ENCODE measurements at regions not wholly inside any gene's neighbourhood (a gene's known extent, or its start where the extent isn't known, plus 50 kb on each side); places are given as distances from the start of the nearest gene placed in this dataset.
A peak's percentile ranks its signal among the peaks of the same experiment; 100 is the strongest.
"Not testable (repeated sequence)": the region's sequence is repeated elsewhere in the genome, so short reads cannot be mapped to it uniquely, and the experiment has no call there.

DNA sequence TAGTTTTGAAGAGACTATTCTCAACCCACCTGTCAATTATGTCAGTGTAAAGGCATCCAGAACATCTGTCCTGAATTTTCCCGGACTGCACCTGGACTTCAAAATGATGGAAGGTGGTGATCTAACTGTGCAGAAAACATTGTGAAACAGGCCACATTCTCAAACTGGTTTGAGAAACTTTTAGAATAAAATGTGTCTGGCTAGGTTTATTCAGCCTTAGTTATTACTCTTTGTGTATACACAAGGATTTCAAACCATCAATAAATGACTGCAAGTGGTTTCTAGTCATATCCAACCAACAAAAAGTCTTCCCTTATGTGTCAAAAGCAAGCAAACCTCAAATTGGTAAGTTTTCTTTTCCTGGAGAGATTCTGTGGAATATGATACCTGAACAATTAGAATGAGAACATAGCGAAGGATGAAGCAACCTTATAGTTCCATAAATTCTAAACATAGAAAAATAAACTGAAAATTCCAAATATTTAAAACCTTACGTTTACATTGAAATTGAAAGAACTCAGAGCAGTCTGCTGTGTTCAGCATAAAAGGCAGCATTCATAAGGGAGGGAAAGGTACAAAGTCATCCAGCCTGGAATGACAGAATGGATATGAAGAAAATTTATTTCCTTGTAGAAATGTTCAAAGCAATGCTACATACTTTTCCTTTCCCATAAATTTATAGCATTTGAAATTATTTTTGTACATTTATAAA, 306.6 kb upstream of the TGFBR2 start:
- DNase-seq, result no peak
- no peak for ATAC-seq

- DNase-seq, result no peak
- no peak for ATAC-seq
Measured at GRCh38 chr3:30300809-30301208, 305.6 kb upstream of the TGFBR2 start.

DNA sequence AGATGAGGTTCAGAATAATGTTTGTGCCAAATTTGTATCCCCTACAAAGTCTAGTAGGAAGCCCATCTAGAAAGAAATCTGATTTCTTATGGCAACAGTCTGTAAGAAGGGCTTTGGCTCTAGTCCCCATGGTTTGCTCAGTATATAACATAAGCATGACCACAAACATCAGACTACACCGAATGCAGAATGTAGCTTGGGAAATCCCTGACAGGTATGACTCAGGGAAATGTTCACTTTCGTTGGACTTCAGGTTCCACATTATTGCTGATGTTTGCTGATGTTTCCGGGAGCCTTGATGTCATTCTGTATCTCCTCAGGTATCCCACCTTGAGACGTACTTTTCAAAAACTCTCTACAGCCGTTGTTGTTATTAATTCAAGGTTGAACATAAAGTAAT, 304.4 kb upstream of the TGFBR2 start:
- no peak for DNase-seq

DNA sequence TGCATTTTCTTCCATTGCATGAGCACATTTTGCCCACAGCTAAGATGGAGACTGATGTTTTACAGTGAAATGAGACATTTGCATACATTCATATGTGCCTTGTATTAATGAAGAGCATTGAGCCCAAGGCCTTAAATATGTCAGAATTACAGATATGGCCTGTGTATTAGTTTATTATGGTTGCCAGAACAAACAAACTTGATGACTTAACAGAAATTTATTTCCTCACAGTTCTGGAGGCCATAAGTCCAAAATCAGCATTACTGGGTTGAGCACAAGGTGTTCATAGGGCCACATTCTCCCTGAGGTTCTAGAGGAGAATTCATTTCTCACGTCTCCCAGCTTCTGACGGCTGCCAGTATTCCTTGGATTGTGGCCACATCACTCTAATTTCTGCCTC, 302.6 kb upstream of the TGFBR2 start:
- ATAC-seq, result no peak
- no peak for DNase-seq

More for the DNA sequence above, 304.4 kb upstream of the TGFBR2 start:
- ATAC-seq, result peak; percentile 77

- no peak for DNase-seq
- ATAC-seq, result no peak
Measured at GRCh38 chr3:30305021-30305420, 301.4 kb upstream of the TGFBR2 start.

DNA sequence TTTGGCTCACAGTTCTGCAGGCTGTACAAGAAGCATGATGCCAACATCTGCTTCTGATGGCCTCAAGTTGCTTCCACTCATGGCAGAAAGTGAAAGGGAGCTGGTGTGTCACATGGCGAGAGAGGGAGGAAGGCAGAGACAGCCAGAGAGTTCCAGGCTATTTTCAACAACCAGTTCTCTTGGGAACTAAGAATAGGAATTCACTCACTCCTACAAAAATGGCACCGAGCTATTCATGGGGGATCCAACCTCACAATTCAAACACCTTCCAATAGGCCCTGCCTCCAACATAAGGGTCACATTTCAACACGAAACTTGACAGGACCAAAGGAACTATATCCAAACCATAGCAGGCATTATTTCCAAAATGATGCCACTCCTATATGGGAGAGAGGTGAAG, 299.5 kb upstream of the TGFBR2 start:
- ATAC-seq, result no peak
- no peak for DNase-seq

DNA sequence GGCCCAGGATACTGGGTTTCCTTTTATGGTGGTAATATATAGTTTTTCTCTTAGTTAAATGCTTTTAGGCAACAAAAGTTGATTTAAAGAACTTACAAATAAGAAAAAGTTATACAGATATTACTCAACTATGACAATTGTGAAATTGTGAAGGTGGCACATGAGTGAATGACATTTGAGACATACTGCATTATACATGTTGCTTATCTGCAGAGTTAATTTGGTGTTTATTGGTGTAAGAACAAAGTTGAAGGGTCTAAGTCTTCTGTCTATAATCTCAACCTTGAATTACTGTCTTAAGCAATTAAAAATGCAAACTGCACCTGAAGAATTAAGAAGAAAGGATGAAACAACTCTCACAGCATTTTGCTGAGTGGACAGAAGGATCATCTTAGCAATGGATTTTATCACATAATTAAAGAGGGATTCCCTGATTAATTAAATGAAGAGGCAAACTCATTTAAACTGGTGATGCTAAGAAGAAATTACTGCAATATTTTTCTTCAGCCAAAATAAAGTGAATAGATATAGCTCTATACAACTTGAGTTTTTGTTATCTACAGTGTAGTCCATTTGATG, 298.9 kb upstream of the TGFBR2 start:
- ATAC-seq (no peak), DNase-seq (no peak)

DNA sequence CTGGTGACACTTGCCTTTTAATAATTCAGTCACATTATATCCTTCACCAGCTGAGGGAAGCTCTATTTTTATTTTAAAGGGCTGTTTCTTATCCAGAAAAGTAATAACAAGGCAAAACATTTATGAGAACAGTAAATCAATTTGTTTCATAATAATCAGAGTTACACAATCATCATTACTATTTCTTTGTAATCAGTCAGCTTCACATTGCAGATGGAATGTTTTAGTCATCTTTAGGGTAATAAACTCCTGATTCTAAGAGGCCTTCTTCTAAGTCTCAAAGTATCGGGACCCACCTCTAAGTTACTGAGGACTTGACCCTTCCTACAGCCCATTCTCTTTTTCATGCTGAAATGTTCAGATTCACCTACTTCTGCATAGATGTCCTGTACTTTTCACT, 298.3 kb upstream of the TGFBR2 start:
- ATAC-seq (no peak), DNase-seq (no peak)

GRCh38 chr3:30309961-30310954, 296.1 kb upstream of the TGFBR2 start:
- no peak for ATAC-seq
- no peak for DNase-seq

GRCh38 chr3:30311781-30312180, 294.6 kb upstream of the TGFBR2 start:
- ATAC-seq (no peak), DNase-seq (no peak)

GRCh38 chr3:30313840-30314239, 292.6 kb upstream of the TGFBR2 start:
- no peak for DNase-seq
- ATAC-seq, result no peak

DNA sequence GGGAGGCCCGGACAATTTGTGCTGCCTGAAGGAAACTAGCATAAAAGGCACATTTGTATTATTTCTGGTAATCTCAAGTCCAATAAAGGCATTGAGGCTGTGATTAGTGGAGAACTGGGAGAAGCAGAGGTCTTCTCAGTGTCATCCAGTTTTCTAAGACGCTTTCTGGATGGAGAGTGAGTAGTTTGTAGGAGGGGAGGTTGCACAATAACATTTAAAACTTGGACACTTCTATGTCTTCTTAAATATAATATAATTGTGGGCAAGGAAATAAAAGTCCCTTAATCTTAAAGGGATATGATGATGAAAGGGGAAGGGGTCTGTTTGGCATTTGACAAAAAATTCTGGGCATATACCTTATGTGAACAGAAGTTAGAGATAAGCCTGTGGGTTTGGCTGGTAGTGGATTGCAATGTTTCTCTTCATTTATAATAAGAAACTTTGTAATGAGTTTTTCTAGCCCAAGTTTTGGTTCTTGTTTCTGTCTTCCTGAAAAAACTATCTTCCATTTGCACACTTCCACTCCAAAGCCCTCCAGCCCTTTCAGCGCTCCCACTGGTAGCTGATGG, 291.6 kb upstream of the TGFBR2 start:
- DNase-seq (no peak), ATAC-seq (no peak)

DNA sequence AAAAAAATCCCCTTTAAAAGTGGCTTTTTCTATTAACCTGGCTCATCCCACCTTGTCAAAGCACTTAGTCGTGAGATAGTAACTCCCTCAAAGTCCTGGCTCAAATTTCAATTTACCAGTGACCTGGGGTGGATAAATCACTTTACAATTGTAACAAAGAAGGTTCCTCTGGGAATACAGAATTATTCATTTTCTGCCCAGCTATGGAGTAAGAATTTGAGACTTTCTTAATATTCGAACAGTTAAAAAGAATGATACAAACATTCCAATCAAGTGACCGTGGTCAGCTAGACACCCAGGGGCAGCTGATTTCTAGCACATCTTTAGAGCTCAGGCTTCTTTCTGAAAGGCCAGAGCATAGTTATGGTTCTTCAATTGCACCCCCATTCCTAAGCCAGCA, 291.0 kb upstream of the TGFBR2 start:
- ATAC-seq, result no peak
- DNase-seq, result no peak

- ATAC-seq (no peak), DNase-seq (no peak)
Measured at GRCh38 chr3:30317561-30317960, 288.8 kb upstream of the TGFBR2 start.

- DNase-seq, result no peak
- no peak for ATAC-seq
Measured at GRCh38 chr3:30318110-30318509, 288.3 kb upstream of the TGFBR2 start.

DNA sequence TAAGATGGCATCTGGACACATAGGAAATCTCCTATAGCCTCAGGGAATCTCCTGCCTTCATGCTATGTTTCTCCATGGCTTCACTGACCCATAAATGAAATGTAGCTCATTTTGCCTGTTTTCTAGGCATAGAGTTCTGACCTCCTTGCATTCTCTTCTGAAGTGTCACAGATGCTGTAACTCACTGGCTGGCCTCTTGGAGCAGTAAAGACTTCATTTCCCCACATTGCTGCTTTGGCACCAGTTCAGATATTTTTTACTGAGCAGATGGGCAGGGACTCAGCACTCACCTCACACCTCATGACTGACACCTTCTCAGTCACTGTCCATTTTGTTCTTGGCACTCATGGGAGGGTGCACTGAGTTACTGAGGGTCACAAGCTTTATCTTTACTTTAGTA, 286.7 kb upstream of the TGFBR2 start:
- peak; percentile 13 for DNase-seq
- ATAC-seq, result peak; percentile 92

DNA sequence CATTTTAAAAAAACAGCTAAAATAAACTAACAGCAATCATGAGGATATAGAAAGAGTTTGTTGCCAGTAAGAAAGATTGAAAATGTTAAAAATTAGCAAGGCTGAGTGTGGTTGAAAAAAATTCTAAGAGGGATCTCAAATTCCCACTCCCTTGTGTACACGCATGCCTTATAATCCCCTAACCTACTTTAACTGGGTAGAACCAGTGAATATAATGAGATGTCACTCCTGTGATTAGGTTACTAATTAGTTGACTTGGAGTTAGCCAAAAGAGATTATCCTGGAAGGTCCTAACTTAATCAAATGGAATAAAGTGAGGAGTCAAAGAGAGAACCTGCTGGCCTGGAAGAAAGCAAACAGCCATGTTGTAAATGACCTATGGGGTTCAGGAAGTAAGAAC, 286.0 kb upstream of the TGFBR2 start:
- DNase-seq, result no peak
- ATAC-seq, result no peak

DNA sequence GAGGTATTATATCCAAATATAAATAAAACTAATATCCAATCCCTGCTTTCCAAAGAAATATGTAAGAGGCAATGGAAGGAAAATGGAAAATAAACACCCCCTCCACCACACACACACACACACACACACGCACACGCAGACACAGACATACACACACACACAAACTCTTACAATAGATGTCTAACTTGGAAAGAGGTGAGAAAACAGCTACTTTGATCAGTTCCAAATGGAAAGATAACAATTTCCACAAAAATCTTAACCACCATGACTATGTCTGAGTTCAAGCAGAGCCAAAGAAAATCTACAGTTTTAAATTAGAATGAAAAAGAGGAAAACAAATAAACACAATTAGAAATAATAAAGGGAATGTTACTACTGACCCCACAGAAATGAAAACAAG, 285.3 kb upstream of the TGFBR2 start:
- ATAC-seq (no peak), DNase-seq (no peak)

GRCh38 chr3:30323649-30324048, 282.8 kb upstream of the TGFBR2 start:
- DNase-seq, ATAC-seq: not testable (repeated sequence)

GRCh38 chr3:30324587-30324986, 281.8 kb upstream of the TGFBR2 start:
- ATAC-seq (no peak), DNase-seq (no peak)

GRCh38 chr3:30327976-30328375, 278.4 kb upstream of the TGFBR2 start:
- DNase-seq, ATAC-seq: not testable (repeated sequence)

DNA sequence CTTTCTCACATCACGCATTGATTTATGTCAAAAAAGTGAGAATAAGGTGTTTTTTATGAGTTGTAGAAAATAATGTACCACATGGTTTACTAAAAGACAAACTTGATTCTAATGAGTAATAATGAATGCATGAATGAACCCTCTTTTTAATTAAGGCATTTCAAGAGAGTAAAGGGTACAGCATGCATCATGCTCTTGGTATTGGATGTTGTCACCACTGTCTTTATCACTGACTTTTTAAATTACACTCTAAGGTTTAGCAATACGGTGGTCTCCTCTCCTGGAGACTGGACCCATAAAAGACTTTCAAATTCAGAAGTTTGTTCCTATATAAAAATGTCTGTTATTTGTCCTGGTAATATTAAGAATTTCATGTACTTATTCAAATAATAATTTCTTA, 277.5 kb upstream of the TGFBR2 start:
- DNase-seq, result not testable (repeated sequence)
- peak; percentile 55 for ATAC-seq

DNA sequence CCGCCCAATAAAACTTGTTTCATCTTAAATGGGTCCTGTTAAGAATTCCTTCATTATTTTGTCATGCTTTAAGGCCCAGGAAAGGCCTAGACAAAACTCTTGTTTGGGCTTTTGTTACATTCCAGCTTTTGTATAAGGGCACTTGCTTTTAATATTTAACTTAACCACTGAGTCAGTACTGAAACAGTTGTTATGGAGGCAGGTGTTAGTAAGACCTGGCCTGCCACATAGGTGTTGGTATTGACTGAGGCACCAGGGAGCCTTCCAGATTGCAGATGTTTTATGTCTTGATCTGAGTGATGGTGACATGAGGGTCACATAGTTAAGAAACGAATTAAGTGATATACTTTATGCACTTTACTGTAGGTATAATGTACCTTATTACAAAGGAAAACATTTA, 274.9 kb upstream of the TGFBR2 start:
- ATAC-seq, result no peak
- DNase-seq, result no peak
